ENCODE measurements at regions not wholly inside any gene's neighbourhood (a gene's known extent, or its start where the extent isn't known, plus 50 kb on each side); places are given as distances from the start of the nearest gene placed in this dataset.
"Not testable (repeated sequence)": the region's sequence is repeated elsewhere in the genome, so short reads cannot be mapped to it uniquely, and the experiment has no call there.

DNA sequence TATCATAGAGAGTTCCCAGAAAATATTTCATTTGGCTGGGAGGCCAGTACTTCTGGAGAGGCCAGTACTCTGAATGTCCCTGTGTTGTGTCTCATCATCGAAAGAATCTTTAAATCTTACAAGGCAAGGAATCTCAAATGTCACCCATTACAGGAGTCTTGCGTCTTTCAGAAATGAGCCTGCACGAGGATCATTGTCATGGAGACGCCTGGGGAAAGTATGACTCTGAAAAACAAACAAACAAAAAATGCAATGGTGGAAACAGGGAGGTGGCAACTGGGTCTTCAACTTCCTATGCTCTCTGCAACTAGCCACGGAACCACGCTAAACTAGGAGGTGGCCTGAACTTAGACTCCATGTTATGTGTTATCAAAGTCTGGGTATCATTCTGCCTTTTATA lies 804.6 kb downstream of the EPHA3 start:
- DNase-seq, result no peak
- WGBS, 2 donors, result 80 to 85% methylated on average over 6 of the region's 6 CpGs
- Histone ChIP-seq H3K4me3 (replicated peaks in 1 of 3) (no peak overlapping the region), H3K9me3 (no peaks in the 10 kb centered on the region), H3K27ac (no peak overlapping the region), H3K4me1 (no peaks in the 10 kb centered on the region), H3K36me3 (no peaks in the 10 kb centered on the region), H3K27me3 (no peaks in the 10 kb centered on the region)
- TF ChIP-seq, protein P1, sequence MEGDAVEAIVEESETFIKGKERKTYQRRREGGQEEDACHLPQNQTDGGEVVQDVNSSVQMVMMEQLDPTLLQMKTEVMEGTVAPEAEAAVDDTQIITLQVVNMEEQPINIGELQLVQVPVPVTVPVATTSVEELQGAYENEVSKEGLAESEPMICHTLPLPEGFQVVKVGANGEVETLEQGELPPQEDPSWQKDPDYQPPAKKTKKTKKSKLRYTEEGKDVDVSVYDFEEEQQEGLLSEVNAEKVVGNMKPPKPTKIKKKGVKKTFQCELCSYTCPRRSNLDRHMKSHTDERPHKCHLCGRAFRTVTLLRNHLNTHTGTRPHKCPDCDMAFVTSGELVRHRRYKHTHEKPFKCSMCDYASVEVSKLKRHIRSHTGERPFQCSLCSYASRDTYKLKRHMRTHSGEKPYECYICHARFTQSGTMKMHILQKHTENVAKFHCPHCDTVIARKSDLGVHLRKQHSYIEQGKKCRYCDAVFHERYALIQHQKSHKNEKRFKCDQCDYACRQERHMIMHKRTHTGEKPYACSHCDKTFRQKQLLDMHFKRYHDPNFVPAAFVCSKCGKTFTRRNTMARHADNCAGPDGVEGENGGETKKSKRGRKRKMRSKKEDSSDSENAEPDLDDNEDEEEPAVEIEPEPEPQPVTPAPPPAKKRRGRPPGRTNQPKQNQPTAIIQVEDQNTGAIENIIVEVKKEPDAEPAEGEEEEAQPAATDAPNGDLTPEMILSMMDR (IDR thresholded peaks at IDR 0.05), result no peak
- no peak for TF ChIP-seq POLR2A (IDR thresholded peaks at IDR 0.05)
- intact Hi-C loops (cut with DNase I), result no loop called here

DNA sequence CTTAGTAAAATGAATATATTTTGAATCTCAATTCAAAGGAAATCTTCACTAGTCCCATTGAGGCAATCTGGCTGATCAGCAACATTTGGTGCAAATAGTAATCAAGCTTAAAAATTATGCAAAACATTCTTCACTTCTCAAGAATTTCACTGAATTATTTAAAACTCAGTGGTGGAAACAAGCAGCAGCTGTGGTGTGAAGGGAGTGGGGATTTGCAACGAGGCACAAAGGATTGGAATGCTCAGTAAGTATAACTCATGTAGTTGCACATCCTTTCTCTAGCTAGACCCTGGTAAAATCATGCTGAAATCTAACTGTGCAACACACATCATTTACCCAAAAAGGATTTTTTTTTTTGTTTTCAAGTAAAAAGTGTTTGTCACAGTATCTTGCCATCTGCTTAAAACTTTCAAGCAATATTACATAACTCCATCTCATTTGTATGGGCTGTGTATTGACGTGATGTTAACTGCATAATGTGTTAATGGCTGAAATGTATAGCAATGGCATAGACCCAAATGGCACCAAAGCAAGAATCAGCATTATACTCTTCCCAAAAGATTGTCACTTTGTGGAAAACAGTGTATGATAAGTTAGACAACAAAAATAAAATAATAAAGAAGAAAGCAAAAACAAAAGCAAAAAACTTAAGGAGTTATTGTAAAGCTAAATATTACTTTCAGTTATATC lies 816.6 kb downstream of the EPHA3 start:
- 66 to 70% methylated on average over 2 of the region's 2 CpGs for WGBS, 2 donors

DNA sequence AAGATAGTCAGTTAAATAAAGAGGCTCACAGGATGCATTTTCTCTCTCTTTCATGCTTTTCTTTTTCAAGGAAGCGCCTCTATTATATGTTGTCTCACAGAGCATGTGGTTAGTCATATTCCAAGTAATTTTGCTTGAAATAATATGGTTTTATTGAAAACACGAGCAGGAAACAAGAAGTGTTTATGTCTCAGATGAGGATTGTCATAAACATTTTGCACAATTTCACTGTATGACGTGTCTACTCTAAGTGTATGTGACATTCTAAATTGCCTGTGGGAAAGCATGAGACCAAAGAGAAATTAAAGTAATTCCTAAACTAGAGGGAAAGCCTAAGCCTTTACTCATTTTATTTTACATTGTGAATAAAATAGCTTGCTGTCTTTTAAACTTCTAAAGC lies 818.6 kb downstream of the EPHA3 start:
- 82 to 85% methylated on average over 3 of the region's 3 CpGs for WGBS, 2 donors
- intact Hi-C loops (cut with DNase I), result no loop called here
- no peaks in the 10 kb centered on the region for H3K27me3 ChIP-seq
- DNase-seq, result no peak
- no peaks in the 10 kb centered on the region for H3K9me3 ChIP-seq
- TF ChIP-seq, protein P1 (IDR thresholded peaks at IDR 0.05), result no peak
- no peaks in the 10 kb centered on the region for H3K36me3 ChIP-seq
- H3K4me3 ChIP-seq (replicated peaks in 1 of 3), result no peak overlapping the region
- no peak overlapping the region for H3K27ac ChIP-seq
- no peaks in the 10 kb centered on the region for H3K4me1 ChIP-seq

More for the DNA sequence above, 816.6 kb downstream of the EPHA3 start:
- no peaks in the 10 kb centered on the region for H3K27me3 ChIP-seq
- H3K27ac ChIP-seq, result no peak overlapping the region
- DNase-seq, result no peak
- H3K4me3 ChIP-seq (replicated peaks in 1 of 3), result no peak overlapping the region
- no peaks in the 10 kb centered on the region for H3K36me3 ChIP-seq
- TF ChIP-seq, protein P1 (IDR thresholded peaks at IDR 0.05), result no peak
- TF ChIP-seq POLR2A (IDR thresholded peaks at IDR 0.05), result no peak
- no peaks in the 10 kb centered on the region for H3K9me3 ChIP-seq
- intact Hi-C loops (cut with DNase I), result no loop called here
- H3K4me1 ChIP-seq, result no peaks in the 10 kb centered on the region

DNA sequence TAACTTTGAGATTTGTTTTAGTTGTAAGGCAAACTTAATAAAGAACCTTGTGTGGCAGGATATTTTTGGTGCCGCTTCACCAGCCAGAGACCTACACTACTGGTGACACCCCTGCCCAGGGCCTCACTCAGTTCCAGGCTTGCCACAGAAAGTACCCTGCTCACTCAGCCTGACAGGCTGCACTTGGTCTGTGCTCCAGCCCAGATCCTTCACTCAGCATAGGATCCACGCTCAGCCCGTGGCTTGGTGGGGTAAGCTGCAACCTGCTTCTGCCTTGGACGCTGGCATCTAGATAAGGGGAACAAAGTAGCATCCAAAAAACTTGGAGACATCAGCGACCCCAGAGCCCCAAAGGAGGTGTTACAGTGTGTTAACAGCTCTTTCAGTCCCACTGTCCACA lies 825.5 kb downstream of the EPHA3 start:
- H3K36me3 ChIP-seq, result no peaks in the 10 kb centered on the region
- H3K4me3 ChIP-seq (replicated peaks in 1 of 3), result no peak overlapping the region
- intact Hi-C loops (cut with DNase I), result no loop called here
- TF ChIP-seq, protein P1 (IDR thresholded peaks at IDR 0.05), result no peak
- TF ChIP-seq POLR2A (IDR thresholded peaks at IDR 0.05), result no peak
- no peak overlapping the region for H3K27ac ChIP-seq
- H3K27me3 ChIP-seq, result no peaks in the 10 kb centered on the region
- DNase-seq, result no peak
- no peaks in the 10 kb centered on the region for H3K4me1 ChIP-seq
- H3K9me3 ChIP-seq, result no peaks in the 10 kb centered on the region
- 88 to 92% methylated on average over 5 of the region's 5 CpGs for WGBS, 2 donors

DNA sequence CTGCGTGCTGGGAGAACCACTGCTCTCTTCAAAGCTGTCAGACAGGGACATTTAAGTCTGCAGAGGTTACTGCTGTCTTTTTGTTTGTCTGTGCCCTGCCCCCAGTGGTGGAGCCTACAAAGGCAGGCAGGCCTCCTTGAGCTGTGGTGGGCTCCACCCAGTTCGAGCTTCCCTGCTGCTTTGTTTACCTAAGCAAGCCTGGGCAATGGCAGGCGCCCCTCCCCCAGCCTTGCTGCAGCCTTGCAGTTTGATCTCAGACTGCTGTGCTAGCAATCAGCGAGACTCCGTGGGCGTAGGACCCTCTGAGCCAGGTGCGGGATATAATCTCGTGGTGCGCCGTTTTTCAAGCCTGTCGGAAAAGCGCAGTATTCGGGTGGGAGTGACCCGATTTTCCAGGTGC lies 837.0 kb downstream of the EPHA3 start:
- H3K27me3 ChIP-seq; H3K4me3 ChIP-seq (replicated peaks in 1 of 3); H3K27ac ChIP-seq; intact Hi-C loops (cut with DNase I); H3K4me1 ChIP-seq; DNase-seq; H3K9me3 ChIP-seq; H3K36me3 ChIP-seq: not testable (repeated sequence)
- 81 to 82% methylated on average over 13 of the region's 14 CpGs for WGBS, 2 donors
